MM.1S (cell line): ENCODE measurements at regions not wholly inside any gene's neighbourhood (a gene's known extent, or its start where the extent isn't known, plus 50 kb on each side); places are given as distances from the start of the nearest gene placed in this dataset.

Experiments
- DNase-seq: peaks from one replicate; pipeline ENCODE4 v3.0.0-alpha.2; 2015
- H2AFZ ChIP-seq: fragments of 300-600 bp; sonication (generic); 2 replicates; pipeline ENCODE4 v1.6.0; 2016; ENCODE audit warnings: antibody characterized with exemption, low read length
- H3F3A ChIP-seq: fragments of 300-600 bp; sonication (generic); 2 replicates; pipeline ENCODE4 v1.6.1; 2016; ENCODE audit warnings: mild to moderate bottlenecking, antibody characterized with exemption, low read length, moderate library complexity, mixed read lengths; ENCODE audit not compliant: insufficient read depth
- H3K27ac ChIP-seq: fragments of 300-600 bp; sonication (generic); 2 replicates; pipeline ENCODE4 v1.5.1; 2016; ENCODE audit warnings: mild to moderate bottlenecking, low read length
- H3K27me3 ChIP-seq: fragments of 300-600 bp; sonication (generic); replicated peaks from 2 replicates; pipeline ENCODE4 v1.6.0; 2016; ENCODE audit warnings: low read length; ENCODE audit not compliant: insufficient read depth
- H3K36me3 ChIP-seq: fragments of 300-600 bp; sonication (generic); replicated peaks from 2 replicates; pipeline ENCODE4 v1.6.1; 2016; ENCODE audit warnings: mild to moderate bottlenecking, low read length, mixed read lengths; ENCODE audit not compliant: insufficient read depth
- H3K4me1 ChIP-seq: fragments of 300-600 bp; sonication (generic); 2 replicates; pipeline ENCODE4 v1.6.1; 2016; ENCODE audit warnings: low read length, mixed read lengths
- H3K4me2 ChIP-seq: fragments of 300-600 bp; sonication (generic); 2 replicates; pipeline ENCODE4 v1.6.0; 2016; ENCODE audit warnings: low read depth, low read length
- H3K4me3 ChIP-seq: fragments of 300-600 bp; sonication (generic); 2 replicates; pipeline ENCODE4 v1.5.1; 2016; ENCODE audit warnings: low read length, mixed read lengths
- H3K79me2 ChIP-seq: fragments of 300-600 bp; sonication (generic); 2 replicates; pipeline ENCODE4 v1.6.1; 2016; ENCODE audit warnings: mixed run types, low read length, mixed read lengths
- H3K9ac ChIP-seq: fragments of 300-600 bp; sonication (generic); 2 replicates; pipeline ENCODE4 v1.6.1; 2016; ENCODE audit warnings: low read length, mixed read lengths
- H3K9me2 ChIP-seq: fragments of 300-600 bp; sonication (generic); replicated peaks from 2 replicates; pipeline ENCODE4 v1.6.1; 2016; ENCODE audit warnings: mild to moderate bottlenecking, low read length, mixed read lengths; ENCODE audit not compliant: insufficient read depth
- H3K9me3 ChIP-seq: fragments of 300-600 bp; sonication (generic); replicated peaks from 2 replicates; pipeline ENCODE4 v1.6.1; 2016; ENCODE audit warnings: mild to moderate bottlenecking, low read length, mixed read lengths; ENCODE audit not compliant: insufficient read depth
- H4K20me1 ChIP-seq: fragments of 300-600 bp; sonication (generic); 2 replicates; pipeline ENCODE4 v1.6.1; 2016; ENCODE audit warnings: mild to moderate bottlenecking, low read length, moderate library complexity, mixed read lengths; ENCODE audit not compliant: insufficient read depth
- EZH2 ChIP-seq: fragments of 300-600 bp; sonication (generic); optimal IDR thresholded peaks from 2 replicates; pipeline ENCODE3; 2017; ENCODE audit warnings: low read depth, mild to moderate bottlenecking, antibody characterized with exemption, low read length, mixed read lengths
- EZH2phosphoT487 ChIP-seq: fragments of 300-600 bp; sonication (generic); IDR thresholded peaks from 2 replicates; pipeline ENCODE4 v1.6.1; 2018; ENCODE audit warnings: antibody characterized with exemption, low read length
- TF ChIP-seq, protein P1 (sequence below): fragments of 300-600 bp; sonication (generic); IDR thresholded peaks from 2 replicates; pipeline ENCODE4 v1.5.1; 2016; ENCODE audit warnings: antibody characterized with exemption, low read length, mixed read lengths

- Histone ChIP-seq H3K4me3 (no peak overlapping the region), H3F3A (no peaks in the 10 kb centered on the region), H3K27me3 (no peaks in the 10 kb centered on the region), H3K9me3 (no peaks in the 10 kb centered on the region), H3K4me1 (no peaks in the 10 kb centered on the region), H2AFZ (no peak overlapping the region), H3K4me2 (no peak overlapping the region), H3K27ac (no peak overlapping the region), H3K9ac (no peak overlapping the region), H3K9me2 (no peaks in the 10 kb centered on the region), H3K36me3 (no peaks in the 10 kb centered on the region), H4K20me1 (no peaks in the 10 kb centered on the region), H3K79me2 (no peaks in the 10 kb centered on the region)
- no peak for TF ChIP-seq EZH2
- TF ChIP-seq, protein P1, sequence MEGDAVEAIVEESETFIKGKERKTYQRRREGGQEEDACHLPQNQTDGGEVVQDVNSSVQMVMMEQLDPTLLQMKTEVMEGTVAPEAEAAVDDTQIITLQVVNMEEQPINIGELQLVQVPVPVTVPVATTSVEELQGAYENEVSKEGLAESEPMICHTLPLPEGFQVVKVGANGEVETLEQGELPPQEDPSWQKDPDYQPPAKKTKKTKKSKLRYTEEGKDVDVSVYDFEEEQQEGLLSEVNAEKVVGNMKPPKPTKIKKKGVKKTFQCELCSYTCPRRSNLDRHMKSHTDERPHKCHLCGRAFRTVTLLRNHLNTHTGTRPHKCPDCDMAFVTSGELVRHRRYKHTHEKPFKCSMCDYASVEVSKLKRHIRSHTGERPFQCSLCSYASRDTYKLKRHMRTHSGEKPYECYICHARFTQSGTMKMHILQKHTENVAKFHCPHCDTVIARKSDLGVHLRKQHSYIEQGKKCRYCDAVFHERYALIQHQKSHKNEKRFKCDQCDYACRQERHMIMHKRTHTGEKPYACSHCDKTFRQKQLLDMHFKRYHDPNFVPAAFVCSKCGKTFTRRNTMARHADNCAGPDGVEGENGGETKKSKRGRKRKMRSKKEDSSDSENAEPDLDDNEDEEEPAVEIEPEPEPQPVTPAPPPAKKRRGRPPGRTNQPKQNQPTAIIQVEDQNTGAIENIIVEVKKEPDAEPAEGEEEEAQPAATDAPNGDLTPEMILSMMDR = no peak
- DNase-seq = no peak
These were observed 918.3 kb downstream of the EPHA4 start for GRCh38 chr2:220653776-220654175.

DNA sequence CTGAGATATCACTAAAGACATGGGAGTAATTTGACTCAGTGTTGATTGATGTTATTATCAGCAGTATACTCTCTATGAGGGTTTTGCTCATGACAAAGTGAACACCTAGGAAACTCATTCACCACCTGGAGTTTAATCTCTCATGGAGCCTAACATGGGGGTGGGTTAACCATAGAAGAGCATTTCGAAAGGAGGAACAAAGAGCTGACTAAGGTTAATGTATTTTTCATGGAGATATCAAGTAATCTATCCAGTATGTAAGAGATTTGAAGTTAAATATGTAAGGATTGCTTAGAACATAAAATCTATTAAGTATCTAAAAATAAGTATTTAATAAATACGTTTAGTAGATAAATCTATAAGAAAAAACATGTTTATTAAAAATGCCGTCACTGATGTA, 917.8 kb downstream of the EPHA4 start:
- H3K4me2 ChIP-seq = no peak overlapping the region
- no peak overlapping the region for H3K4me3 ChIP-seq
- H3K36me3 ChIP-seq = no peaks in the 10 kb centered on the region
- no peaks in the 10 kb centered on the region for H3F3A ChIP-seq
- H3K9ac ChIP-seq = no peak overlapping the region
- H3K4me1 ChIP-seq = no peaks in the 10 kb centered on the region
- no peaks in the 10 kb centered on the region for H3K9me2 ChIP-seq
- H3K27me3 ChIP-seq = no peaks in the 10 kb centered on the region
- no peaks in the 10 kb centered on the region for H4K20me1 ChIP-seq
- TF ChIP-seq EZH2phosphoT487 = no peak
- TF ChIP-seq, protein P1 = no peak
- TF ChIP-seq EZH2 = no peak
- no peaks in the 10 kb centered on the region for H3K79me2 ChIP-seq
- no peak for DNase-seq
- no peak overlapping the region for H3K27ac ChIP-seq
- H3K9me3 ChIP-seq = no peaks in the 10 kb centered on the region
- no peak overlapping the region for H2AFZ ChIP-seq

DNA sequence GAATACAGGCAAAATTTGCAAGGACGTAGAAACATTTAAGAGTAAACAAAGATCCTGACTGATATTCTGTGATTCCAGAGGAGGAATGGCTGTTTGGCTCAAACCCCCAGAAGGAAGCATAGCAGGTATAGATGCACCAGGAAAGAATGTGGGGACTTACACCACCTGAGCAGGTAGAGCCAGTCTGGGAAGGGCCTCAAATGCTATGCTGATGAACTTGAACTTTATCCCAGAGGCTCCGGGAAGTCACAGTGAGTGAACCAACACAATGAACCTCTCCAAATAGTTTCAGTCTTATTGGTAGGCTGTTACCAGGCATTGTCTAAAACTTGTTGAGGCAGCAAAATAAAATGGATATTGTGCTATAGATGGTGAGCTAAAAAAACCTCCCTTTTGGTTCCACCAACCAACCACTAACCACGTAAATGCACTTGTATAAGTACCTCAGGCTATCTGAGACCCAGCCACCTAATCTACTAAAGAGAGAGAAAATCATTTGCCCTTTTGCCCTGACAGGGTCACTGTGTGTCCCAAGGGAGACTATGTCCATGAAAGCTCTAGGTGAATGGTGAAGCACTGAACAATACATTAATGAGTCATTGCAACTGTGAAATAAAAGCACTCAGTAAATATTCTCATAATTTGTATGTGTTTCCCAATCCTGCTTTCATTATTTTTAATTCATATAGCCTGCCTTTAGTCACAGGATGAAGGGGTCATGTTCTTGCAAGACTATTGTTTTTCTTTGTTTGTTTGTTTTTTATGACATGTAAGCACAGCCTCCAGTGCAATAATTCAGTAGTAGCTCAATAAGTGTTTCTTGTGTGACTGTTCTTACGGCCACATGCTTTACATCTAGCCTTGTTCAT, 911.6 kb downstream of the EPHA4 start:
- no peak overlapping the region for H3K9ac ChIP-seq
- no peak overlapping the region for H2AFZ ChIP-seq
- TF ChIP-seq, protein P1 = no peak
- TF ChIP-seq EZH2 (no peak), EZH2phosphoT487 (no peak)
- no peak overlapping the region for H3K27ac ChIP-seq
- no peak overlapping the region for H3K4me3 ChIP-seq
- H3K9me2 ChIP-seq = no peaks in the 10 kb centered on the region
- no peaks in the 10 kb centered on the region for H3F3A ChIP-seq
- no peaks in the 10 kb centered on the region for H3K79me2 ChIP-seq
- DNase-seq = no peak
- H4K20me1 ChIP-seq = no peaks in the 10 kb centered on the region
- no peaks in the 10 kb centered on the region for H3K9me3 ChIP-seq
- H3K27me3 ChIP-seq = no peaks in the 10 kb centered on the region
- H3K36me3 ChIP-seq = no peaks in the 10 kb centered on the region
- H3K4me2 ChIP-seq = no peak overlapping the region
- H3K4me1 ChIP-seq = no peaks in the 10 kb centered on the region
